HepG2 (cell line): ENCODE measurements at regions not wholly inside any gene's neighbourhood (a gene's known extent, or its start where the extent isn't known, plus 50 kb on each side); places are given as distances from the start of the nearest gene placed in this dataset.

ENCODE experiments used
- ATAC-seq: fragments of 200-7000 bp; cut with Tn5 transposase; 3 replicates; pipeline ENCODE4 v1.9.1; 2020; ENCODE audit warnings: mild to moderate bottlenecking, moderate library complexity
- BruUV-seq: library from RNA; stranded (reverse); fragments of 400-500 nt; replicated peaks from 2 replicates; lab custom pipeline; 2021; lab: Mats Ljungman, UMichigan
- CTCF ChIA-PET: fragments of 300-600 bp; formaldehyde crosslinking; extraction: SDS; loops from one replicate; lab custom pipeline; 2021; ENCODE audit warnings: low total read pairs, inconsistent platforms, low intra/inter-chr PET ratio; lab: Yijun Ruan, JAX
- POLR2A ChIA-PET: fragments of 350-600 bp; sonication (Branson Sonifier 250); formaldehyde crosslinking; loops from one replicate; lab custom pipeline; 2020; ENCODE audit warnings: antibody characterized with exemption, inconsistent platforms; lab: Yijun Ruan, JAX
- DNase-seq: peaks from one replicate; pipeline ENCODE4 v3.0.0-alpha.2; 2015; ENCODE audit warnings: low spot score
- FAIRE-seq: peaks from 3 replicates; lab custom pipeline; 2011; peaks lifted over from hg19 to GRCh38; lab: Jason Lieb, UNC
- H2AFZ ChIP-seq: one replicate; pipeline ENCODE4 v1.6.1; 2011; ENCODE audit warnings: low read length, inconsistent platforms
- H3K27ac ChIP-seq: fragments of 300-600 bp; 3 replicates; pipeline ENCODE4 v1.8.0; 2011; ENCODE audit warnings: mixed run types, mild to moderate bottlenecking, mixed read lengths, low read length, inconsistent platforms; ENCODE audit not compliant: insufficient read depth; ENCODE audit errors: extremely low read length
- H3K27me3 ChIP-seq, 2 experiments: fragments of 200-600 bp in 1 of 2; 2 replicates in 1 of 2; 3 replicates in 1 of 2; pipeline versions ENCODE4 v1.6.0 to v1.8.0; 2011; ENCODE audit warnings: low read length in 2 of 2, mild to moderate bottlenecking in 2 of 2, moderate library complexity in 2 of 2, inconsistent platforms in 1 of 2; ENCODE audit not compliant: insufficient read depth in 2 of 2, control insufficient read depth in 1 of 2
- H3K36me3 ChIP-seq, 2 experiments: fragments of 200-600 bp in 1 of 2; replicated peaks in 1 of 2; 2 replicates in 1 of 2; 3 replicates in 1 of 2; pipeline versions ENCODE4 v1.5.1 to v1.8.0; 2011; ENCODE audit warnings: low read length in 2 of 2, inconsistent platforms in 1 of 2; ENCODE audit not compliant: insufficient read depth in 2 of 2, control insufficient read depth in 1 of 2
- H3K4me1 ChIP-seq: 2 replicates; pipeline ENCODE4 v1.5.1; 2012; ENCODE audit warnings: low read length, inconsistent platforms; ENCODE audit not compliant: insufficient read depth
- H3K4me2 ChIP-seq: 2 replicates; pipeline ENCODE4 v1.6.0; 2011; ENCODE audit warnings: low read depth, low read length, inconsistent platforms
- H3K4me3 ChIP-seq, 3 experiments: fragments of 200-600 bp in 1 of 3; sonication (generic), shearing (Covaris generic) in 1 of 3; replicated peaks in 1 of 3; 2 replicates each; pipeline ENCODE4 v1.5.1; 2011 to 2016; ENCODE audit warnings: low read length in 3 of 3, inconsistent platforms in 2 of 3, low read depth in 2 of 3, mild to moderate bottlenecking in 2 of 3, control low read depth in 1 of 3, mixed read lengths in 1 of 3; ENCODE audit not compliant: insufficient read depth in 1 of 3
- H3K79me2 ChIP-seq: one replicate; pipeline ENCODE4 v1.6.1; 2011; ENCODE audit warnings: low read length, inconsistent platforms; ENCODE audit not compliant: insufficient read depth
- H3K9ac ChIP-seq: 2 replicates; pipeline ENCODE4 v1.6.0; 2011; ENCODE audit warnings: mild to moderate bottlenecking, low read depth, low read length, inconsistent platforms; ENCODE audit not compliant: insufficient read depth
- H3K9me3 ChIP-seq: 2 replicates; pipeline ENCODE4 v1.5.1; 2012; ENCODE audit warnings: mild to moderate bottlenecking, low read length
- H4K20me1 ChIP-seq: 2 replicates; pipeline ENCODE4 v1.6.0; 2011; ENCODE audit warnings: inconsistent platforms, mild to moderate bottlenecking, low read length, moderate library complexity; ENCODE audit not compliant: insufficient read depth
- ELF1 ChIP-seq: sonication (generic); formaldehyde crosslinking; IDR thresholded peaks from 2 replicates; pipeline ENCODE4 v1.4.0; 2020; ENCODE audit warnings: missing genetic modification reagents
- FOXJ3 ChIP-seq: sonication (generic); formaldehyde crosslinking; IDR thresholded peaks from 2 replicates; pipeline ENCODE4 v1.4.0; 2020; ENCODE audit warnings: missing genetic modification reagents, mild to moderate bottlenecking, borderline replicate concordance
- GABPB1 ChIP-seq: IDR thresholded peaks from 2 replicates; pipeline ENCODE4 v1.6.1; 2016; ENCODE audit warnings: mild to moderate bottlenecking, missing genetic modification reagents, moderate library complexity, missing compliant biosample characterization
- HNF1B ChIP-seq: sonication (generic); formaldehyde crosslinking; IDR thresholded peaks from 2 replicates; pipeline ENCODE4 v1.5.1; 2020; ENCODE audit warnings: mild to moderate bottlenecking, moderate library complexity, missing genetic modification reagents
- NFYC ChIP-seq: IDR thresholded peaks from 2 replicates; pipeline ENCODE4 v1.6.1; 2016; ENCODE audit warnings: missing genetic modification reagents, missing compliant biosample characterization
- PHF20 ChIP-seq: sonication (generic); formaldehyde crosslinking; IDR thresholded peaks from 2 replicates; pipeline ENCODE4 v1.5.0; 2020; ENCODE audit warnings: mild to moderate bottlenecking, missing genetic modification reagents
- PPARG ChIP-seq: conservative IDR thresholded peaks from 2 replicates; pipeline ENCODE4 v1.6.1; 2016; ENCODE audit warnings: missing biosample characterization, missing genetic modification reagents
- RFXAP ChIP-seq: sonication (generic); formaldehyde crosslinking; IDR thresholded peaks from 2 replicates; pipeline ENCODE4 v1.4.0; 2020; ENCODE audit warnings: missing genetic modification reagents, borderline replicate concordance
- RNF2 ChIP-seq: fragments of 450-650 bp; conservative IDR thresholded peaks from 2 replicates; pipeline ENCODE4 v1.6.1; 2016; ENCODE audit warnings: low read depth
- SAP130 ChIP-seq: IDR thresholded peaks from 2 replicates; pipeline ENCODE4 v1.6.1; 2016; ENCODE audit warnings: low read depth
- TRAFD1 ChIP-seq: sonication (generic); formaldehyde crosslinking; IDR thresholded peaks from 2 replicates; pipeline ENCODE4 v1.5.1; 2020; ENCODE audit warnings: missing genetic modification reagents, mild to moderate bottlenecking, borderline replicate concordance
- ZBTB7A ChIP-seq: sonication (generic); formaldehyde crosslinking; IDR thresholded peaks from 2 replicates; pipeline ENCODE4 v1.8.0; 2022; ENCODE audit warnings: mild to moderate bottlenecking, missing genetic modification reagents
- WGBS: methylation state at CpG from one replicate; pipeline ENCODE4 v1.1.6; 2017; ENCODE audit warnings: low lambda C conversion rate; 5-methylcytosine and 5-hydroxymethylcytosine counted together
- in situ Hi-C: cut with HindIII; loops from 2 replicates; pipeline ENCODE4 v1.10.0; 2017; ENCODE audit warnings: low pct_unique_long_range_greater_than_20kb; ENCODE audit not compliant: extremely low pct_ligation_motif_present
- intact Hi-C: fragments of 100-400 bp; cut with micrococcal nuclease; formaldehyde crosslinking; loops from one replicate; pipeline ENCODE4 v1.10.0; 2022; ENCODE audit not compliant: unreplicated experiment

- ATAC-seq (no peak), FAIRE-seq (no peak), DNase-seq (no peak)
- Histone ChIP-seq H2AFZ (no peak overlapping the region), H3K4me1 (no peaks in the 10 kb centered on the region), H3K4me3 (no peak overlapping the region), H3K79me2 (no peaks in the 10 kb centered on the region), H3K27me3 (no peaks in the 10 kb centered on the region), H4K20me1 (no peaks in the 10 kb centered on the region), H3K27ac (no peak overlapping the region), H3K36me3 (no peaks in the 10 kb centered on the region), H3K9me3 (peaks cover 12% of the 10 kb centered on the region; the same call in 1 of the 2 replicates), H3K4me2 (no peak overlapping the region), H3K9ac (no peak overlapping the region)
- CTCF ChIA-PET, result no interaction called here
- 20% methylated on average over 2 of the region's 3 CpGs for WGBS
- BruUV-seq, result no TSS peak
- POLR2A ChIA-PET, result no interaction called here
- TF ChIP-seq PPARG (CRISPR knock-in tag) (no peak), RNF2 (no peak), HNF1B (CRISPR knock-in tag) (no peak), NFYC (CRISPR knock-in tag) (no peak), ELF1 (CRISPR knock-in tag) (no peak), ZBTB7A (CRISPR knock-in tag) (no peak), TRAFD1 (CRISPR knock-in tag) (no peak), GABPB1 (CRISPR knock-in tag) (no peak), PHF20 (CRISPR knock-in tag) (no peak), RFXAP (CRISPR knock-in tag) (no peak), SAP130 (no peak), FOXJ3 (CRISPR knock-in tag) (no peak)
- intact Hi-C loops, result no loop called here
- in situ Hi-C loops, result no loop called here
These were observed 102.7 kb upstream of the FAM9C start for GRCh38 chrX:13147147-13147546.
